ENCODE measurements at regions not wholly inside any gene's neighbourhood (a gene's known extent, or its start where the extent isn't known, plus 50 kb on each side); places are given as distances from the start of the nearest gene placed in this dataset.
"Not testable (repeated sequence)": the region's sequence is repeated elsewhere in the genome, so short reads cannot be mapped to it uniquely, and the experiment has no call there.

- not testable (repeated sequence) for TF ChIP-seq CTCF (IDR thresholded peaks at IDR 0.05 in 8 of 11, conservative IDR thresholded peaks at IDR 0.05 in 3 of 11); POLR2AphosphoS5 (IDR thresholded peaks at IDR 0.05)
Measured at GRCh38 chr1:148049115-148049496, 103.0 kb downstream of the NBPF11 start.

Data from spleen (tissue), 7 donors.